Nephron progenitor cell (in vitro differentiated cells): ENCODE measurements at regions not wholly inside any gene's neighbourhood (a gene's known extent, or its start where the extent isn't known, plus 50 kb on each side); places are given as distances from the start of the nearest gene placed in this dataset.

Experiments
- DNase-seq: peaks from one replicate; pipeline ENCODE4 v3.0.0; 2021
- H3K27ac Mint-ChIP-seq: 2 replicates; pipeline ENCODE4 v1.8.0; 2021; ENCODE audit warnings: mild to moderate bottlenecking, moderate library complexity, mixed read lengths
- H3K27me3 Mint-ChIP-seq: 2 replicates; pipeline ENCODE4 v1.8.0; 2021; ENCODE audit warnings: mild to moderate bottlenecking, low read depth, mixed read lengths; ENCODE audit not compliant: poor library complexity
- H3K36me3 Mint-ChIP-seq: 2 replicates; pipeline ENCODE4 v1.8.0; 2021; ENCODE audit warnings: low read depth, mixed read lengths
- H3K4me1 Mint-ChIP-seq: 2 replicates; pipeline ENCODE4 v1.8.0; 2021; ENCODE audit warnings: mixed read lengths
- H3K4me3 Mint-ChIP-seq: 2 replicates; pipeline ENCODE4 v1.8.0; 2021; ENCODE audit warnings: mild to moderate bottlenecking, moderate library complexity, mixed read lengths
- H3K9me3 Mint-ChIP-seq: 2 replicates; pipeline ENCODE4 v1.8.0; 2021; ENCODE audit warnings: mild to moderate bottlenecking, moderate library complexity, mixed read lengths
- CTCF ChIP-seq: fragments of 200-600 bp; sonication (generic); IDR thresholded peaks from 2 replicates; pipeline ENCODE4 v1.5.0; 2021; ENCODE audit warnings: antibody characterized with exemption

GRCh38 chr5:12343558-12343957, 439.3 kb upstream of the CTNND2 start:
- TF ChIP-seq CTCF: no peak
- peaks cover 6% of the 10 kb centered on the region for H3K27me3 Mint-ChIP-seq
- H3K4me3 Mint-ChIP-seq: no peak overlapping the region
- no peak overlapping the region for H3K27ac Mint-ChIP-seq
- H3K4me1 Mint-ChIP-seq: no peaks in the 10 kb centered on the region
- DNase-seq: no peak
- H3K9me3 Mint-ChIP-seq: no peaks in the 10 kb centered on the region
- no peaks in the 10 kb centered on the region for H3K36me3 Mint-ChIP-seq

- TF ChIP-seq CTCF: no peak
- no peak overlapping the region for H3K4me3 Mint-ChIP-seq
- H3K9me3 Mint-ChIP-seq: no peaks in the 10 kb centered on the region
- peaks cover 8% of the 10 kb centered on the region for H3K27me3 Mint-ChIP-seq
- H3K36me3 Mint-ChIP-seq: no peaks in the 10 kb centered on the region
- H3K27ac Mint-ChIP-seq: no peak overlapping the region
- H3K4me1 Mint-ChIP-seq: no peaks in the 10 kb centered on the region
- no peak for DNase-seq
These were observed 431.7 kb upstream of the CTNND2 start for GRCh38 chr5:12335938-12336337.

- no peaks in the 10 kb centered on the region for H3K36me3 Mint-ChIP-seq
- H3K9me3 Mint-ChIP-seq: peaks cover 5% of the 10 kb centered on the region
These were observed 428.2 kb upstream of the CTNND2 start for GRCh38 chr5:12332480-12332879.

GRCh38 chr5:12330993-12331588, 426.8 kb upstream of the CTNND2 start:
- H3K4me1 Mint-ChIP-seq: no peaks in the 10 kb centered on the region
- H3K27me3 Mint-ChIP-seq: peaks cover 3% of the 10 kb centered on the region
- no peak overlapping the region for H3K4me3 Mint-ChIP-seq
- DNase-seq: no peak
- TF ChIP-seq CTCF: no peak
- H3K27ac Mint-ChIP-seq: no peak overlapping the region
- peaks cover 13% of the 10 kb centered on the region for H3K9me3 Mint-ChIP-seq
- no peaks in the 10 kb centered on the region for H3K36me3 Mint-ChIP-seq

More at GRCh38 chr5:12332480-12332879, 428.2 kb upstream of the CTNND2 start:
- H3K4me1 Mint-ChIP-seq: no peaks in the 10 kb centered on the region
- no peak overlapping the region for H3K27ac Mint-ChIP-seq
- H3K27me3 Mint-ChIP-seq: peaks cover 3% of the 10 kb centered on the region
- no peak for TF ChIP-seq CTCF
- no peak overlapping the region for H3K4me3 Mint-ChIP-seq
- DNase-seq: no peak

- H3K27me3 Mint-ChIP-seq: peaks cover 3% of the 10 kb centered on the region
- H3K27ac Mint-ChIP-seq: no peak overlapping the region
- H3K4me1 Mint-ChIP-seq: no peaks in the 10 kb centered on the region
- peaks cover 13% of the 10 kb centered on the region for H3K9me3 Mint-ChIP-seq
- no peak for TF ChIP-seq CTCF
- no peak for DNase-seq
- H3K4me3 Mint-ChIP-seq: no peak overlapping the region
- H3K36me3 Mint-ChIP-seq: no peaks in the 10 kb centered on the region
These were observed 426.1 kb upstream of the CTNND2 start for GRCh38 chr5:12330381-12330780.

- Mint-ChIP-seq H3K4me1 (peaks cover 7% of the 10 kb centered on the region), H3K27me3 (no peaks in the 10 kb centered on the region), H3K36me3 (no peaks in the 10 kb centered on the region), H3K9me3 (peaks cover 13% of the 10 kb centered on the region), H3K27ac (no peak overlapping the region), H3K4me3 (no peak overlapping the region)
- DNase-seq: no peak
- TF ChIP-seq CTCF: no peak
These were observed 419.5 kb upstream of the CTNND2 start for GRCh38 chr5:12323637-12324229.
